ENCODE measurements at regions not wholly inside any gene's neighbourhood (a gene's known extent, or its start where the extent isn't known, plus 50 kb on each side); places are given as distances from the start of the nearest gene placed in this dataset.

DNA sequence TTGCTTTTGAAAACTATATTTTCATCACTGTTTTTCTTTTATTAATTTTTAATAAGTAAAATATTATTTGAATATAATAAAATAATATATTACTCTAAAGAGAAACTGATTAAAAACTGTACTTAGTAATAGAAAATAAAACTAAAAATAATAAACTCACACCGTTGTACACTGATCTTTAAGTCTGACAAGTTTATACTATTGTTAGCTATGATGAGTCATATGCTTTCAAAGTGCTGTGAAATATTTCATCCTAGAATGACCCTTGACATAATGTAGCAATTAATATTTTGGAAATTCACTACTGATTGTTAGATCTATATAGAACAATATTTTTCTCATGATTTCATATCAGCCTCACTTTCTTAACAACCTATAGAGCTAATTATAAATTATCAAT, 1040.6 kb upstream of the SPRY2 start:
- intact Hi-C loops (cut with micrococcal nuclease) (no loop called here), dilution Hi-C loops (cut with MboI; ENCODE audit: extremely low pct_ligation_motif_present, low sequenced_read_pairs) (no loop called here)
- H3K4me2 ChIP-seq (ENCODE audit: insufficient read depth, low read length), result no peak overlapping the region
- no peak overlapping the region for H2AFZ ChIP-seq (ENCODE audit: low read depth, low read length)
- H3K9me1 ChIP-seq (replicated peaks; ENCODE audit: control insufficient read depth, extremely low read depth, insufficient read depth, low read length), result no peaks in the 10 kb centered on the region
- FAIRE-seq (no peak), DNase-seq (ENCODE audit: low read depth, low spot score) (no peak)
- no peaks in the 10 kb centered on the region for H3K79me2 ChIP-seq (ENCODE audit: control insufficient read depth, insufficient read depth, low read length)
- ChIA-PET POLR2A (no interaction called here), CTCF (no interaction called here)
- H3K4me1 ChIP-seq (ENCODE audit: control insufficient read depth, extremely low read depth, insufficient read depth, low read length), result no peaks in the 10 kb centered on the region
- no peak overlapping the region for H3K4me3 ChIP-seq (replicated peaks in 1 of 3; ENCODE audit: insufficient read depth in 1 of 3, low read depth in 1 of 3, low read length in 3 of 3)
- BruUV-seq (replicated peaks), result no TSS peak
- TF ChIP-seq JUN (IDR thresholded peaks at IDR 0.05; ENCODE audit: borderline replicate concordance, insufficient read depth, insufficient read length, low read depth), result peak; percentile 8
- no peak for TF ChIP-seq POLR2AphosphoS5 (IDR thresholded peaks at IDR 0.05; ENCODE audit: insufficient read depth, low read depth, low read length)
- no peak overlapping the region for H3K27ac ChIP-seq (ENCODE audit: insufficient read depth, low read depth, low read length)
- no peaks in the 10 kb centered on the region for H3K27me3 ChIP-seq (ENCODE audit: control insufficient read depth in 2 of 2, insufficient read depth in 2 of 2, low read length in 2 of 2)
- H4K20me1 ChIP-seq (replicated peaks; ENCODE audit: control insufficient read depth, extremely low read depth, insufficient read depth, low read length), result no peaks in the 10 kb centered on the region
- H3K36me3 ChIP-seq (ENCODE audit: control insufficient read depth in 2 of 2, extremely low read depth in 1 of 2, insufficient read depth in 2 of 2, low read length in 2 of 2), result no peaks in the 10 kb centered on the region
- H3K9ac ChIP-seq (replicated peaks; ENCODE audit: extremely low read depth, insufficient read depth, low read length), result no peak overlapping the region
- H3K9me3 ChIP-seq (replicated peaks; ENCODE audit: control insufficient read depth, insufficient read depth, low read length), result no peaks in the 10 kb centered on the region

DNA sequence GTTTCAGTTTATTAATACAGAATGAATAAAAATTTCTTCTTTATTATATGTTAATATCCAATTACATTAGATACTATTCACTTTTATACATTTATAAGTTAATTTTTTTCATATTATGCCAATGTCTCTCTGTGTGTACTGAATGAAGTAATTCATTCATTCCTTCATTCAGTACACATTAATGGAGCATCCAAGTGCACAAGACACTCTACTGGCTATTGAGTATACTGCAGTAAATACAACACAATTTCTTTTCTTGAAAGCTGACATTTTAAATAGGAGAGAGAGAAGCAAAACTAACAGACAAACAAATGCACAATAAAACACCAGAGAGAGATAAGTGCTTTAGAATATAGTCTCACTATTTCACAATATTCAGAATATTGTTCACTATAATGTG, 1038.3 kb upstream of the SPRY2 start:
- Histone ChIP-seq H3K27ac (ENCODE audit: insufficient read depth, low read depth, low read length) (no peak overlapping the region), H3K36me3 (ENCODE audit: control insufficient read depth in 2 of 2, extremely low read depth in 1 of 2, insufficient read depth in 2 of 2, low read length in 2 of 2) (no peaks in the 10 kb centered on the region), H3K79me2 (ENCODE audit: control insufficient read depth, insufficient read depth, low read length) (no peaks in the 10 kb centered on the region), H3K9me3 (replicated peaks; ENCODE audit: control insufficient read depth, insufficient read depth, low read length) (no peaks in the 10 kb centered on the region), H3K27me3 (ENCODE audit: control insufficient read depth in 2 of 2, insufficient read depth in 2 of 2, low read length in 2 of 2) (no peaks in the 10 kb centered on the region), H3K4me2 (ENCODE audit: insufficient read depth, low read length) (no peak overlapping the region), H4K20me1 (replicated peaks; ENCODE audit: control insufficient read depth, extremely low read depth, insufficient read depth, low read length) (no peaks in the 10 kb centered on the region), H3K9ac (replicated peaks; ENCODE audit: extremely low read depth, insufficient read depth, low read length) (no peak overlapping the region), H3K9me1 (replicated peaks; ENCODE audit: control insufficient read depth, extremely low read depth, insufficient read depth, low read length) (no peaks in the 10 kb centered on the region), H3K4me1 (ENCODE audit: control insufficient read depth, extremely low read depth, insufficient read depth, low read length) (no peaks in the 10 kb centered on the region), H2AFZ (ENCODE audit: low read depth, low read length) (no peak overlapping the region), H3K4me3 (replicated peaks in 1 of 3; ENCODE audit: insufficient read depth in 1 of 3, low read depth in 1 of 3, low read length in 3 of 3) (no peak overlapping the region)
- dilution Hi-C loops (cut with MboI; ENCODE audit: extremely low pct_ligation_motif_present, low sequenced_read_pairs) (no loop called here), intact Hi-C loops (cut with micrococcal nuclease) (no loop called here)
- TF ChIP-seq FOS (IDR thresholded peaks at IDR 0.05; ENCODE audit: borderline replicate concordance, insufficient read depth, low read length), result no peak
- POLR2A ChIA-PET, result no interaction called here
- BruUV-seq (replicated peaks), result no TSS peak
- no peak for FAIRE-seq
- CTCF ChIA-PET, result no interaction called here
- DNase-seq (ENCODE audit: low read depth, low spot score), result no peak

Data from endothelial cell of umbilical vein (primary cell).